C4-2B (cell line): ENCODE measurements at regions not wholly inside any gene's neighbourhood (a gene's known extent, or its start where the extent isn't known, plus 50 kb on each side); places are given as distances from the start of the nearest gene placed in this dataset.

Experiments used
- ZFX ChIP-seq: fragments of 450-650 bp; IDR thresholded peaks from 2 replicates; pipeline ENCODE4 v1.6.1; 2017
- TF ChIP-seq, protein P1 (sequence below): fragments of 450-650 bp; conservative IDR thresholded peaks from 2 replicates; pipeline ENCODE4 v1.5.1; 2017; ENCODE audit warnings: mild to moderate bottlenecking

DNA sequence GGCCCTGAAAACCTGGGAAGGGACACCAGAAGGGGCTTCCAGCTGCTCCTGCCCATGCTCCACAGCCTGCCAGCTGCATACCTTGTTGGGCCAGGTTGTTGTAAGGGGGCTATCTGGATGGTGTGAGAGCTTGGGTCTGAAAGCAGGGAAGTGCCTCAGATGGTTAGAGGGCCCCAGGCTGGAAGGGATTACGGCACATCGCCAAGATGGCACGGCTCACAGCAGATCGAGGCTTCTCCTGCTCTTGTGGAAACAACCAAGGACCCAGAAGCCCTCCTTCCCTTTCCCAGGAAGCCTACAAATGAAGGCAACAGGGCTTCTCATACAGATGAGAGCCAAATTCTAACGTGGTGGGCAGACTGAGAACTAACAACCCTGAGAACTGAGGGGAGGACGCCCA is 121.7 kb upstream of the ADCY2 start:
- TF ChIP-seq, protein P1, sequence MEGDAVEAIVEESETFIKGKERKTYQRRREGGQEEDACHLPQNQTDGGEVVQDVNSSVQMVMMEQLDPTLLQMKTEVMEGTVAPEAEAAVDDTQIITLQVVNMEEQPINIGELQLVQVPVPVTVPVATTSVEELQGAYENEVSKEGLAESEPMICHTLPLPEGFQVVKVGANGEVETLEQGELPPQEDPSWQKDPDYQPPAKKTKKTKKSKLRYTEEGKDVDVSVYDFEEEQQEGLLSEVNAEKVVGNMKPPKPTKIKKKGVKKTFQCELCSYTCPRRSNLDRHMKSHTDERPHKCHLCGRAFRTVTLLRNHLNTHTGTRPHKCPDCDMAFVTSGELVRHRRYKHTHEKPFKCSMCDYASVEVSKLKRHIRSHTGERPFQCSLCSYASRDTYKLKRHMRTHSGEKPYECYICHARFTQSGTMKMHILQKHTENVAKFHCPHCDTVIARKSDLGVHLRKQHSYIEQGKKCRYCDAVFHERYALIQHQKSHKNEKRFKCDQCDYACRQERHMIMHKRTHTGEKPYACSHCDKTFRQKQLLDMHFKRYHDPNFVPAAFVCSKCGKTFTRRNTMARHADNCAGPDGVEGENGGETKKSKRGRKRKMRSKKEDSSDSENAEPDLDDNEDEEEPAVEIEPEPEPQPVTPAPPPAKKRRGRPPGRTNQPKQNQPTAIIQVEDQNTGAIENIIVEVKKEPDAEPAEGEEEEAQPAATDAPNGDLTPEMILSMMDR, result no peak
- no peak for TF ChIP-seq ZFX
